ENCODE measurements at regions not wholly inside any gene's neighbourhood (a gene's known extent, or its start where the extent isn't known, plus 50 kb on each side); places are given as distances from the start of the nearest gene placed in this dataset.

GRCh38 chr2:23206650-23207049, 178.3 kb upstream of the KLHL29 start:
- no peak overlapping the region for H3K27ac ChIP-seq (ENCODE audit: low read depth, low read length)

GRCh38 chr2:23207871-23208270, 177.1 kb upstream of the KLHL29 start:
- peaks cover 0 to 14% (median 5%) of the 10 kb centered on the region in 5 donors for H3K4me1 ChIP-seq (ENCODE audit: control insufficient read depth in 5 of 5, insufficient read depth in 5 of 5, low read length in 5 of 5)
- H3K4me3 ChIP-seq (ENCODE audit: low read depth in 1 of 5, low read length in 5 of 5), result no peak overlapping the region
- peaks cover 0 to 5% (median 0%) of the 10 kb centered on the region in 5 donors for H3K27me3 ChIP-seq (ENCODE audit: control insufficient read depth in 5 of 5, insufficient read depth in 4 of 5, low read length in 5 of 5)
- no peaks in the 10 kb centered on the region for H3K36me3 ChIP-seq (ENCODE audit: control insufficient read depth in 5 of 5, insufficient read depth in 5 of 5, low read length in 5 of 5)
- H3K9me3 ChIP-seq (ENCODE audit: control insufficient read depth in 5 of 5, low read length in 5 of 5), result no peaks in the 10 kb centered on the region
- H3K27ac ChIP-seq (ENCODE audit: low read depth, low read length), result no peak overlapping the region
- no peak overlapping the region for H3K9ac ChIP-seq (ENCODE audit: low read length in 5 of 5)

More at GRCh38 chr2:23206650-23207049, 178.3 kb upstream of the KLHL29 start:
- Histone ChIP-seq H3K4me3 (ENCODE audit: low read depth in 1 of 5, low read length in 5 of 5) (no peak overlapping the region), H3K4me1 (ENCODE audit: control insufficient read depth in 5 of 5, insufficient read depth in 5 of 5, low read length in 5 of 5) (peaks cover 0 to 14% (median 5%) of the 10 kb centered on the region in 5 donors), H3K9me3 (ENCODE audit: control insufficient read depth in 5 of 5, low read length in 5 of 5) (no peaks in the 10 kb centered on the region), H3K9ac (ENCODE audit: low read length in 5 of 5) (no peak overlapping the region), H3K27me3 (ENCODE audit: control insufficient read depth in 5 of 5, insufficient read depth in 4 of 5, low read length in 5 of 5) (no peaks in the 10 kb centered on the region), H3K36me3 (ENCODE audit: control insufficient read depth in 5 of 5, insufficient read depth in 5 of 5, low read length in 5 of 5) (no peaks in the 10 kb centered on the region)

- H3K27ac ChIP-seq (ENCODE audit: low read depth, low read length), result no peak overlapping the region
- H3K36me3 ChIP-seq (ENCODE audit: control insufficient read depth in 5 of 5, insufficient read depth in 5 of 5, low read length in 5 of 5), result no peaks in the 10 kb centered on the region
- no peak overlapping the region for H3K9ac ChIP-seq (ENCODE audit: low read length in 5 of 5)
- peaks cover 0 to 14% (median 5%) of the 10 kb centered on the region in 5 donors for H3K4me1 ChIP-seq (ENCODE audit: control insufficient read depth in 5 of 5, insufficient read depth in 5 of 5, low read length in 5 of 5)
- no peaks in the 10 kb centered on the region for H3K9me3 ChIP-seq (ENCODE audit: control insufficient read depth in 5 of 5, low read length in 5 of 5)
- no peak overlapping the region for H3K4me3 ChIP-seq (ENCODE audit: low read depth in 1 of 5, low read length in 5 of 5)
- H3K27me3 ChIP-seq (ENCODE audit: control insufficient read depth in 5 of 5, insufficient read depth in 4 of 5, low read length in 5 of 5), result peaks cover 0 to 5% (median 0%) of the 10 kb centered on the region in 5 donors
Measured at GRCh38 chr2:23208339-23208738, 176.6 kb upstream of the KLHL29 start.

GRCh38 chr2:23209059-23209458, 175.9 kb upstream of the KLHL29 start:
- Histone ChIP-seq H3K36me3 (ENCODE audit: control insufficient read depth in 5 of 5, insufficient read depth in 5 of 5, low read length in 5 of 5) (no peaks in the 10 kb centered on the region), H3K27me3 (ENCODE audit: control insufficient read depth in 5 of 5, insufficient read depth in 4 of 5, low read length in 5 of 5) (peaks cover 0 to 5% (median 0%) of the 10 kb centered on the region in 5 donors), H3K4me1 (ENCODE audit: control insufficient read depth in 5 of 5, insufficient read depth in 5 of 5, low read length in 5 of 5) (peaks cover 0 to 14% (median 5%) of the 10 kb centered on the region in 5 donors), H3K9ac (ENCODE audit: low read length in 5 of 5) (no peak overlapping the region), H3K4me3 (ENCODE audit: low read depth in 1 of 5, low read length in 5 of 5) (no peak overlapping the region), H3K9me3 (ENCODE audit: control insufficient read depth in 5 of 5, low read length in 5 of 5) (no peaks in the 10 kb centered on the region), H3K27ac (ENCODE audit: low read depth, low read length) (no peak overlapping the region)

GRCh38 chr2:23211987-23212583, 172.9 kb upstream of the KLHL29 start:
- no peak overlapping the region for H3K27ac ChIP-seq (ENCODE audit: low read depth, low read length)
- no peaks in the 10 kb centered on the region for H3K36me3 ChIP-seq (ENCODE audit: control insufficient read depth in 5 of 5, insufficient read depth in 5 of 5, low read length in 5 of 5)

GRCh38 chr2:23213196-23213595, 171.8 kb upstream of the KLHL29 start:
- H3K4me1 ChIP-seq (ENCODE audit: control insufficient read depth in 5 of 5, insufficient read depth in 5 of 5, low read length in 5 of 5), result no peaks in the 10 kb centered on the region
- no peaks in the 10 kb centered on the region for H3K36me3 ChIP-seq (ENCODE audit: control insufficient read depth in 5 of 5, insufficient read depth in 5 of 5, low read length in 5 of 5)
- no peak overlapping the region for H3K9ac ChIP-seq (ENCODE audit: low read length in 5 of 5)
- H3K27me3 ChIP-seq (ENCODE audit: control insufficient read depth in 5 of 5, insufficient read depth in 4 of 5, low read length in 5 of 5), result peaks cover 0 to 5% (median 0%) of the 10 kb centered on the region in 5 donors
- H3K4me3 ChIP-seq (ENCODE audit: low read depth in 1 of 5, low read length in 5 of 5), result no peak overlapping the region
- H3K9me3 ChIP-seq (ENCODE audit: control insufficient read depth in 5 of 5, low read length in 5 of 5), result peaks cover 0 to 6% (median 4%) of the 10 kb centered on the region in 5 donors
- no peak overlapping the region for H3K27ac ChIP-seq (ENCODE audit: low read depth, low read length)

More at GRCh38 chr2:23211987-23212583, 172.9 kb upstream of the KLHL29 start:
- peaks cover 0 to 6% (median 4%) of the 10 kb centered on the region in 5 donors for H3K9me3 ChIP-seq (ENCODE audit: control insufficient read depth in 5 of 5, low read length in 5 of 5)
- H3K27me3 ChIP-seq (ENCODE audit: control insufficient read depth in 5 of 5, insufficient read depth in 4 of 5, low read length in 5 of 5), result peaks cover 0 to 5% (median 0%) of the 10 kb centered on the region in 5 donors
- no peaks in the 10 kb centered on the region for H3K4me1 ChIP-seq (ENCODE audit: control insufficient read depth in 5 of 5, insufficient read depth in 5 of 5, low read length in 5 of 5)
- H3K9ac ChIP-seq (ENCODE audit: low read length in 5 of 5), result no peak overlapping the region
- H3K4me3 ChIP-seq (ENCODE audit: low read depth in 1 of 5, low read length in 5 of 5), result no peak overlapping the region

GRCh38 chr2:23215016-23215415, 170.0 kb upstream of the KLHL29 start:
- no peak overlapping the region for H3K9ac ChIP-seq (ENCODE audit: low read length in 5 of 5)
- no peaks in the 10 kb centered on the region for H3K4me1 ChIP-seq (ENCODE audit: control insufficient read depth in 5 of 5, insufficient read depth in 5 of 5, low read length in 5 of 5)
- peaks cover 0 to 6% (median 4%) of the 10 kb centered on the region in 5 donors for H3K9me3 ChIP-seq (ENCODE audit: control insufficient read depth in 5 of 5, low read length in 5 of 5)
- no peaks in the 10 kb centered on the region for H3K36me3 ChIP-seq (ENCODE audit: control insufficient read depth in 5 of 5, insufficient read depth in 5 of 5, low read length in 5 of 5)
- H3K4me3 ChIP-seq (ENCODE audit: low read depth in 1 of 5, low read length in 5 of 5), result no peak overlapping the region
- H3K27ac ChIP-seq (ENCODE audit: low read depth, low read length), result no peak overlapping the region
- H3K27me3 ChIP-seq (ENCODE audit: control insufficient read depth in 5 of 5, insufficient read depth in 4 of 5, low read length in 5 of 5), result peaks cover 0 to 5% (median 0%) of the 10 kb centered on the region in 5 donors

- H3K27me3 ChIP-seq (ENCODE audit: control insufficient read depth in 5 of 5, insufficient read depth in 4 of 5, low read length in 5 of 5), result no peaks in the 10 kb centered on the region
- no peak overlapping the region for H3K4me3 ChIP-seq (ENCODE audit: low read depth in 1 of 5, low read length in 5 of 5)
- H3K36me3 ChIP-seq (ENCODE audit: control insufficient read depth in 5 of 5, insufficient read depth in 5 of 5, low read length in 5 of 5), result no peaks in the 10 kb centered on the region
- H3K9me3 ChIP-seq (ENCODE audit: control insufficient read depth in 5 of 5, low read length in 5 of 5), result peaks cover 0 to 6% (median 4%) of the 10 kb centered on the region in 5 donors
- no peak overlapping the region for H3K27ac ChIP-seq (ENCODE audit: low read depth, low read length)
- H3K4me1 ChIP-seq (ENCODE audit: control insufficient read depth in 5 of 5, insufficient read depth in 5 of 5, low read length in 5 of 5), result no peaks in the 10 kb centered on the region
- no peak overlapping the region for H3K9ac ChIP-seq (ENCODE audit: low read length in 5 of 5)
Measured at GRCh38 chr2:23219666-23220065, 165.3 kb upstream of the KLHL29 start.

- Histone ChIP-seq H3K9ac (ENCODE audit: low read length in 5 of 5) (no peak overlapping the region), H3K4me1 (ENCODE audit: control insufficient read depth in 5 of 5, insufficient read depth in 5 of 5, low read length in 5 of 5) (no peaks in the 10 kb centered on the region), H3K36me3 (ENCODE audit: control insufficient read depth in 5 of 5, insufficient read depth in 5 of 5, low read length in 5 of 5) (no peaks in the 10 kb centered on the region), H3K4me3 (ENCODE audit: low read depth in 1 of 5, low read length in 5 of 5) (no peak overlapping the region), H3K27ac (ENCODE audit: low read depth, low read length) (no peak overlapping the region), H3K9me3 (ENCODE audit: control insufficient read depth in 5 of 5, low read length in 5 of 5) (peaks cover 0 to 5% (median 4%) of the 10 kb centered on the region in 5 donors), H3K27me3 (ENCODE audit: control insufficient read depth in 5 of 5, insufficient read depth in 4 of 5, low read length in 5 of 5) (no peaks in the 10 kb centered on the region)
Measured at GRCh38 chr2:23220513-23221094, 164.4 kb upstream of the KLHL29 start.

GRCh38 chr2:23221236-23221635, 163.7 kb upstream of the KLHL29 start:
- Histone ChIP-seq H3K9ac (ENCODE audit: low read length in 5 of 5) (no peak overlapping the region), H3K4me3 (ENCODE audit: low read depth in 1 of 5, low read length in 5 of 5) (no peak overlapping the region), H3K4me1 (ENCODE audit: control insufficient read depth in 5 of 5, insufficient read depth in 5 of 5, low read length in 5 of 5) (no peaks in the 10 kb centered on the region), H3K27ac (ENCODE audit: low read depth, low read length) (no peak overlapping the region), H3K9me3 (ENCODE audit: control insufficient read depth in 5 of 5, low read length in 5 of 5) (no peaks in the 10 kb centered on the region), H3K27me3 (ENCODE audit: control insufficient read depth in 5 of 5, insufficient read depth in 4 of 5, low read length in 5 of 5) (no peaks in the 10 kb centered on the region), H3K36me3 (ENCODE audit: control insufficient read depth in 5 of 5, insufficient read depth in 5 of 5, low read length in 5 of 5) (no peaks in the 10 kb centered on the region)
